ENCODE measurements at regions not wholly inside any gene's neighbourhood (a gene's known extent, or its start where the extent isn't known, plus 50 kb on each side); places are given as distances from the start of the nearest gene placed in this dataset.

GRCh38 chr6:81381382-81381916, 371.0 kb downstream of the TENT5A start:
- Histone ChIP-seq H3K27me3 (replicated peaks in 1 of 4; ENCODE audit: control insufficient read depth in 3 of 4, extremely low read depth in 1 of 4, insufficient read depth in 3 of 4, low read length in 3 of 4) (no peaks in the 10 kb centered on the region), H3K56ac (replicated peaks; ENCODE audit: insufficient read length, low read depth, low read length) (no peak overlapping the region), H2BK5ac (ENCODE audit: low read depth, low read length) (no peak overlapping the region), H2AFZ (ENCODE audit: low read length) (no peak overlapping the region), H3K36me3 (ENCODE audit: control insufficient read depth in 2 of 4, insufficient read depth in 4 of 4, low read length in 3 of 4) (no peaks in the 10 kb centered on the region), H3K4ac (replicated peaks; ENCODE audit: insufficient read length, low read depth, low read length) (no peak overlapping the region), H3K9me3 (ENCODE audit: insufficient read depth in 2 of 2, low read depth in 1 of 2, low read length in 1 of 2) (no peaks in the 10 kb centered on the region), H3K18ac (ENCODE audit: extremely low read depth, low read length) (no peak overlapping the region), H3K14ac (ENCODE audit: insufficient read length) (no peak overlapping the region), H3K79me2 (ENCODE audit: control insufficient read depth in 1 of 2, insufficient read depth in 2 of 2, low read length in 2 of 2) (no peaks in the 10 kb centered on the region), H2BK120ac (replicated peaks; ENCODE audit: low read depth, low read length) (no peak overlapping the region), H2AK5ac (ENCODE audit: low read depth, low read length) (no peak overlapping the region), H2BK12ac (ENCODE audit: low read depth, low read length) (no peak overlapping the region), H2BK15ac (ENCODE audit: low read length) (no peak overlapping the region), H3K79me1 (ENCODE audit: low read depth, low read length) (no peaks in the 10 kb centered on the region), H4K5ac (ENCODE audit: insufficient read length, low read depth, low read length) (no peak overlapping the region), H4K20me1 (replicated peaks in 1 of 2; ENCODE audit: control insufficient read depth in 1 of 2, insufficient read depth in 2 of 2, low read length in 2 of 2) (no peaks in the 10 kb centered on the region), H3K4me3 (ENCODE audit: extremely low read depth in 1 of 4, insufficient read depth in 2 of 4, low read depth in 3 of 4, low read length in 4 of 4) (no peak overlapping the region), H4K8ac (ENCODE audit: extremely low read depth, insufficient read depth, low read length) (no peak overlapping the region), H3K23me2 (ENCODE audit: low read depth, low read length) (no peaks in the 10 kb centered on the region), H3K4me1 (replicated peaks in 1 of 4; ENCODE audit: control insufficient read depth in 3 of 4, insufficient read depth in 4 of 4, low read length in 3 of 4) (no peaks in the 10 kb centered on the region), H3K23ac (ENCODE audit: insufficient read length) (no peak overlapping the region), H3K27ac (ENCODE audit: low read depth, low read length) (no peak overlapping the region), H4K91ac (replicated peaks; ENCODE audit: insufficient read length, low read length) (no peak overlapping the region), H3K4me2 (ENCODE audit: insufficient read depth in 1 of 2, low read depth in 2 of 2, low read length in 2 of 2) (no peak overlapping the region), H3K9ac (replicated peaks in 1 of 4; ENCODE audit: extremely low read depth in 1 of 4, low read depth in 3 of 4, low read length in 3 of 4) (no peak overlapping the region), H2BK20ac (ENCODE audit: low read length) (no peak overlapping the region)
- no peak for TF ChIP-seq KDM4A (IDR thresholded peaks at IDR 0.05; ENCODE audit: low read depth, low read length, severe bottlenecking)
- TF ChIP-seq NANOG (IDR thresholded peaks at IDR 0.05; ENCODE audit: insufficient read depth, low read depth, low read length, poor library complexity, severe bottlenecking) = no peak
- no peak for TF ChIP-seq CTBP2 (IDR thresholded peaks at IDR 0.05; ENCODE audit: borderline replicate concordance, insufficient read depth, insufficient read length, low read length)
- no peak for TF ChIP-seq CHD2 (IDR thresholded peaks at IDR 0.05; ENCODE audit: low read length)
- no peak for TF ChIP-seq CTCF (IDR thresholded peaks at IDR 0.05; ENCODE audit: control extremely low read depth in 1 of 3, insufficient read depth in 1 of 3, low read depth in 1 of 3, low read length in 3 of 3)
- no peak for TF ChIP-seq MAFK (IDR thresholded peaks at IDR 0.05; ENCODE audit: low read depth, low read length)
- no peak for TF ChIP-seq RNF2 (IDR thresholded peaks at IDR 0.05; ENCODE audit: borderline replicate concordance, low read depth, low read length, missing control alignments, poor library complexity, severe bottlenecking)
- TF ChIP-seq ASH2L (IDR thresholded peaks at IDR 0.05; ENCODE audit: low read length) = no peak
- TF ChIP-seq GABPA (IDR thresholded peaks at IDR 0.05; ENCODE audit: borderline replicate concordance, insufficient read depth, low read length) = no peak
- FAIRE-seq (no peak), DNase-seq (ENCODE audit: low read depth in 1 of 2, low spot score in 2 of 2) (no peak)
- CTCF ChIA-PET (ENCODE audit: partially characterized antibody) = no interaction called here
- POLR2A ChIA-PET (ENCODE audit: partially characterized antibody) = no interaction called here
- WGBS, 2 experiments (ENCODE audit: extremely low coverage in 1 of 2, insufficient coverage in 1 of 2, insufficient read length in 1 of 2, insufficient replicate concordance in 2 of 2, low coverage in 1 of 2, low lambda C conversion rate in 2 of 2, missing lambda C conversion rate in 1 of 2) = 95% methylated on average over 1 of the region's 1 CpG; no CpG with 5 or more reads in 1 of the 2 experiments

Measured in H1 (cell line).